ENCODE measurements at regions not wholly inside any gene's neighbourhood (a gene's known extent, or its start where the extent isn't known, plus 50 kb on each side); places are given as distances from the start of the nearest gene placed in this dataset.

GRCh38 chr19:31952693-31953092 is 392.7 kb upstream of the ZNF507 start:
- H3K36me3 ChIP-seq (replicated peaks in 1 of 2; ENCODE audit: control insufficient read depth in 2 of 2, insufficient read depth in 2 of 2, low read length in 2 of 2) = no peaks in the 10 kb centered on the region
- H3K9me3 ChIP-seq (replicated peaks in 1 of 2; ENCODE audit: control insufficient read depth in 2 of 2, insufficient read depth in 1 of 2, low read depth in 1 of 2, low read length in 2 of 2) = no peaks in the 10 kb centered on the region
- no peak overlapping the region for H3K9ac ChIP-seq (ENCODE audit: low read depth, low read length, poor library complexity)
- no peak overlapping the region for H3K23ac ChIP-seq (ENCODE audit: low read depth, low read length, poor library complexity)
- no peak overlapping the region for H3K14ac ChIP-seq (ENCODE audit: low read length)
- H3K4ac ChIP-seq (ENCODE audit: low read length) = no peak overlapping the region
- no peak overlapping the region for H3K4me3 ChIP-seq (ENCODE audit: low read length in 2 of 2)
- no peaks in the 10 kb centered on the region for H3K27me3 ChIP-seq (ENCODE audit: control insufficient read depth in 3 of 3, insufficient read depth in 3 of 3, low read depth in 1 of 3, low read length in 3 of 3)
- no peak overlapping the region for H3K4me2 ChIP-seq (ENCODE audit: insufficient read depth, low read length, poor library complexity, severe bottlenecking)
- H3K18ac ChIP-seq (ENCODE audit: low read length) = no peak overlapping the region
- H4K91ac ChIP-seq (ENCODE audit: low read depth, low read length, poor library complexity) = no peak overlapping the region
- H3K4me1 ChIP-seq (ENCODE audit: control insufficient read depth in 2 of 2, insufficient read depth in 1 of 2, low read depth in 1 of 2, low read length in 2 of 2) = peaks cover 0 to 3% of the 10 kb centered on the region in 2 donors
- no CpG with 5 or more reads among the region's 1 CpG for WGBS, 2 donors (ENCODE audit: extremely low coverage in 2 of 2, insufficient read length in 2 of 2, insufficient replicate concordance in 1 of 2)
- no peaks in the 10 kb centered on the region for H3K79me1 ChIP-seq (ENCODE audit: low read depth, low read length)
- H2AK5ac ChIP-seq (ENCODE audit: low read depth, low read length) = no peak overlapping the region
- no peak overlapping the region for H2BK15ac ChIP-seq (ENCODE audit: low read length)
- no peak for DNase-seq (ENCODE audit: low spot score)
- no peak overlapping the region for H4K8ac ChIP-seq (ENCODE audit: low read depth, low read length)
- no peak overlapping the region for H2AFZ ChIP-seq (ENCODE audit: low read length)
- no peak overlapping the region for H3K27ac ChIP-seq (replicated peaks; ENCODE audit: low read length)
- no peak overlapping the region for H2BK12ac ChIP-seq (ENCODE audit: low read length)
- no peak overlapping the region for H2BK5ac ChIP-seq (ENCODE audit: low read length)
- no peak overlapping the region for H2BK120ac ChIP-seq (ENCODE audit: low read depth, low read length)

- no peak overlapping the region for H3K4ac ChIP-seq (ENCODE audit: low read length)
- H2AK5ac ChIP-seq (ENCODE audit: low read depth, low read length) = no peak overlapping the region
Measured at GRCh38 chr19:31955061-31955460, 390.3 kb upstream of the ZNF507 start.

GRCh38 chr19:31955884-31956283 is 389.5 kb upstream of the ZNF507 start:
- no peak overlapping the region for H4K91ac ChIP-seq (ENCODE audit: low read depth, low read length, poor library complexity)
- H3K4me3 ChIP-seq (ENCODE audit: low read length in 2 of 2) = no peak overlapping the region
- H2BK120ac ChIP-seq (ENCODE audit: low read depth, low read length) = no peak overlapping the region
- H2AFZ ChIP-seq (ENCODE audit: low read length) = no peak overlapping the region
- H3K18ac ChIP-seq (ENCODE audit: low read length) = no peak overlapping the region
- H3K9me3 ChIP-seq (replicated peaks in 1 of 2; ENCODE audit: control insufficient read depth in 2 of 2, insufficient read depth in 1 of 2, low read depth in 1 of 2, low read length in 2 of 2) = no peaks in the 10 kb centered on the region
- no CpG with 5 or more reads among the region's 6 CpGs for WGBS, 2 donors (ENCODE audit: extremely low coverage in 2 of 2, insufficient read length in 2 of 2, insufficient replicate concordance in 1 of 2)
- DNase-seq (ENCODE audit: low spot score) = no peak
- H3K36me3 ChIP-seq (replicated peaks in 1 of 2; ENCODE audit: control insufficient read depth in 2 of 2, insufficient read depth in 2 of 2, low read length in 2 of 2) = no peaks in the 10 kb centered on the region
- no peak overlapping the region for H4K8ac ChIP-seq (ENCODE audit: low read depth, low read length)
- no peak overlapping the region for H3K27ac ChIP-seq (replicated peaks; ENCODE audit: low read length)
- no peak overlapping the region for H3K23ac ChIP-seq (ENCODE audit: low read depth, low read length, poor library complexity)
- H2BK12ac ChIP-seq (ENCODE audit: low read length) = no peak overlapping the region
- H3K4ac ChIP-seq (ENCODE audit: low read length) = no peak overlapping the region
- H2BK5ac ChIP-seq (ENCODE audit: low read length) = no peak overlapping the region
- no peak overlapping the region for H3K9ac ChIP-seq (ENCODE audit: low read depth, low read length, poor library complexity)
- H3K4me2 ChIP-seq (ENCODE audit: insufficient read depth, low read length, poor library complexity, severe bottlenecking) = no peak overlapping the region
- H2AK5ac ChIP-seq (ENCODE audit: low read depth, low read length) = no peak overlapping the region
- H3K79me1 ChIP-seq (ENCODE audit: low read depth, low read length) = no peaks in the 10 kb centered on the region
- H3K14ac ChIP-seq (ENCODE audit: low read length) = no peak overlapping the region
- H2BK15ac ChIP-seq (ENCODE audit: low read length) = no peak overlapping the region
- H3K27me3 ChIP-seq (ENCODE audit: control insufficient read depth in 3 of 3, insufficient read depth in 3 of 3, low read depth in 1 of 3, low read length in 3 of 3) = no peaks in the 10 kb centered on the region
- H3K4me1 ChIP-seq (ENCODE audit: control insufficient read depth in 2 of 2, insufficient read depth in 1 of 2, low read depth in 1 of 2, low read length in 2 of 2) = no peaks in the 10 kb centered on the region

More at GRCh38 chr19:31955061-31955460, 390.3 kb upstream of the ZNF507 start:
- no peak overlapping the region for H3K14ac ChIP-seq (ENCODE audit: low read length)
- H3K36me3 ChIP-seq (replicated peaks in 1 of 2; ENCODE audit: control insufficient read depth in 2 of 2, insufficient read depth in 2 of 2, low read length in 2 of 2) = no peaks in the 10 kb centered on the region
- no peaks in the 10 kb centered on the region for H3K79me1 ChIP-seq (ENCODE audit: low read depth, low read length)
- H3K9ac ChIP-seq (ENCODE audit: low read depth, low read length, poor library complexity) = no peak overlapping the region
- H4K91ac ChIP-seq (ENCODE audit: low read depth, low read length, poor library complexity) = no peak overlapping the region
- no peak for DNase-seq (ENCODE audit: low spot score)
- no peaks in the 10 kb centered on the region for H3K4me1 ChIP-seq (ENCODE audit: control insufficient read depth in 2 of 2, insufficient read depth in 1 of 2, low read depth in 1 of 2, low read length in 2 of 2)
- H3K27me3 ChIP-seq (ENCODE audit: control insufficient read depth in 3 of 3, insufficient read depth in 3 of 3, low read depth in 1 of 3, low read length in 3 of 3) = no peaks in the 10 kb centered on the region
- no peak overlapping the region for H3K18ac ChIP-seq (ENCODE audit: low read length)
- no peak overlapping the region for H3K23ac ChIP-seq (ENCODE audit: low read depth, low read length, poor library complexity)
- H2BK120ac ChIP-seq (ENCODE audit: low read depth, low read length) = no peak overlapping the region
- no CpG with 5 or more reads among the region's 3 CpGs for whole genome bisulfite sequencing, 2 donors (ENCODE audit: extremely low coverage in 2 of 2, insufficient read length in 2 of 2, insufficient replicate concordance in 1 of 2)
- no peak overlapping the region for H2BK12ac ChIP-seq (ENCODE audit: low read length)
- H2BK15ac ChIP-seq (ENCODE audit: low read length) = no peak overlapping the region
- H4K8ac ChIP-seq (ENCODE audit: low read depth, low read length) = no peak overlapping the region
- H2BK5ac ChIP-seq (ENCODE audit: low read length) = no peak overlapping the region
- no peak overlapping the region for H3K4me2 ChIP-seq (ENCODE audit: insufficient read depth, low read length, poor library complexity, severe bottlenecking)
- no peak overlapping the region for H3K4me3 ChIP-seq (ENCODE audit: low read length in 2 of 2)
- no peak overlapping the region for H2AFZ ChIP-seq (ENCODE audit: low read length)
- H3K27ac ChIP-seq (replicated peaks; ENCODE audit: low read length) = no peak overlapping the region
- no peaks in the 10 kb centered on the region for H3K9me3 ChIP-seq (replicated peaks in 1 of 2; ENCODE audit: control insufficient read depth in 2 of 2, insufficient read depth in 1 of 2, low read depth in 1 of 2, low read length in 2 of 2)

- H4K8ac ChIP-seq (ENCODE audit: low read depth, low read length) = no peak overlapping the region
- no CpG with 5 or more reads among the region's 3 CpGs for WGBS, 2 donors (ENCODE audit: extremely low coverage in 2 of 2, insufficient read length in 2 of 2, insufficient replicate concordance in 1 of 2)
- H2BK5ac ChIP-seq (ENCODE audit: low read length) = no peak overlapping the region
- H2BK120ac ChIP-seq (ENCODE audit: low read depth, low read length) = no peak overlapping the region
- no peaks in the 10 kb centered on the region for H3K27me3 ChIP-seq (ENCODE audit: control insufficient read depth in 3 of 3, insufficient read depth in 3 of 3, low read depth in 1 of 3, low read length in 3 of 3)
- H2BK12ac ChIP-seq (ENCODE audit: low read length) = no peak overlapping the region
- no peak overlapping the region for H3K4me2 ChIP-seq (ENCODE audit: insufficient read depth, low read length, poor library complexity, severe bottlenecking)
- H3K4ac ChIP-seq (ENCODE audit: low read length) = no peak overlapping the region
- no peaks in the 10 kb centered on the region for H3K4me1 ChIP-seq (ENCODE audit: control insufficient read depth in 2 of 2, insufficient read depth in 1 of 2, low read depth in 1 of 2, low read length in 2 of 2)
- H3K27ac ChIP-seq (replicated peaks; ENCODE audit: low read length) = no peak overlapping the region
- no peak for DNase-seq (ENCODE audit: low spot score)
- no peak overlapping the region for H3K23ac ChIP-seq (ENCODE audit: low read depth, low read length, poor library complexity)
- no peak overlapping the region for H2AFZ ChIP-seq (ENCODE audit: low read length)
- no peaks in the 10 kb centered on the region for H3K9me3 ChIP-seq (replicated peaks in 1 of 2; ENCODE audit: control insufficient read depth in 2 of 2, insufficient read depth in 1 of 2, low read depth in 1 of 2, low read length in 2 of 2)
- no peak overlapping the region for H4K91ac ChIP-seq (ENCODE audit: low read depth, low read length, poor library complexity)
- no peak overlapping the region for H2AK5ac ChIP-seq (ENCODE audit: low read depth, low read length)
- no peak overlapping the region for H3K4me3 ChIP-seq (ENCODE audit: low read length in 2 of 2)
- no peaks in the 10 kb centered on the region for H3K79me1 ChIP-seq (ENCODE audit: low read depth, low read length)
- H3K18ac ChIP-seq (ENCODE audit: low read length) = no peak overlapping the region
- H3K36me3 ChIP-seq (replicated peaks in 1 of 2; ENCODE audit: control insufficient read depth in 2 of 2, insufficient read depth in 2 of 2, low read length in 2 of 2) = no peaks in the 10 kb centered on the region
- H2BK15ac ChIP-seq (ENCODE audit: low read length) = no peak overlapping the region
- H3K9ac ChIP-seq (ENCODE audit: low read depth, low read length, poor library complexity) = no peak overlapping the region
- H3K14ac ChIP-seq (ENCODE audit: low read length) = no peak overlapping the region
Measured at GRCh38 chr19:31956771-31957392, 388.5 kb upstream of the ZNF507 start.

Data from neuronal stem cell (in vitro differentiated cells).